ENCODE measurements at regions not wholly inside any gene's neighbourhood (a gene's known extent, or its start where the extent isn't known, plus 50 kb on each side); places are given as distances from the start of the nearest gene placed in this dataset.
A peak's percentile ranks its signal among the peaks of the same experiment; 100 is the strongest.

DNA sequence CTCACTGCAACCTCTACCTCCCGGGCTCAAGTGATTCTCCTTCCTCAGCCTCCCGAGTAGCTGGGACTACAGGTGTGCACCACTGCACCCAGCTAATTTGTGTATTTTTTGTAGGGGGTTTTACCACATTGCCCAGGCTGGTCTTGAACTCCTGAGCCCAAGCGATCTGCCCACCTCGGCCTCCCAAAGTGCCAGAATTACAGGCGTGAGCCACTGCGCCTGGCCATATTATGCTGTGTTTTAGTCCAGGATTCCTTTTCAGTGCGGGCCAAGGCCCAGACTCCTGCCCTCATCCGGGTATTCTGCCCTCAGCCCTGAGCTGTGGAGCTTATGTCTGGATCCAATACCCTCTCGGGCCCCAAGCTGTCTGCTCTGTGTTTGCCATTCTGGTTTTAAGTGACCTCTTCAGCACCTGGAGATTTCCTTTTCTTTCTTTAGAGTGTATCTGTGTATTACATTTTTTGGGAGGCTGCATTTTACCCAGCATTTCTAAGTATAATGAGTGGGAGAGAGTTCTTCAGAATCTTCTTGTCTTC is 114.9 kb downstream of the BUB3 start:
- TF ChIP-seq, protein P1, sequence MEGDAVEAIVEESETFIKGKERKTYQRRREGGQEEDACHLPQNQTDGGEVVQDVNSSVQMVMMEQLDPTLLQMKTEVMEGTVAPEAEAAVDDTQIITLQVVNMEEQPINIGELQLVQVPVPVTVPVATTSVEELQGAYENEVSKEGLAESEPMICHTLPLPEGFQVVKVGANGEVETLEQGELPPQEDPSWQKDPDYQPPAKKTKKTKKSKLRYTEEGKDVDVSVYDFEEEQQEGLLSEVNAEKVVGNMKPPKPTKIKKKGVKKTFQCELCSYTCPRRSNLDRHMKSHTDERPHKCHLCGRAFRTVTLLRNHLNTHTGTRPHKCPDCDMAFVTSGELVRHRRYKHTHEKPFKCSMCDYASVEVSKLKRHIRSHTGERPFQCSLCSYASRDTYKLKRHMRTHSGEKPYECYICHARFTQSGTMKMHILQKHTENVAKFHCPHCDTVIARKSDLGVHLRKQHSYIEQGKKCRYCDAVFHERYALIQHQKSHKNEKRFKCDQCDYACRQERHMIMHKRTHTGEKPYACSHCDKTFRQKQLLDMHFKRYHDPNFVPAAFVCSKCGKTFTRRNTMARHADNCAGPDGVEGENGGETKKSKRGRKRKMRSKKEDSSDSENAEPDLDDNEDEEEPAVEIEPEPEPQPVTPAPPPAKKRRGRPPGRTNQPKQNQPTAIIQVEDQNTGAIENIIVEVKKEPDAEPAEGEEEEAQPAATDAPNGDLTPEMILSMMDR (IDR thresholded peaks at IDR 0.05; ENCODE audit: control insufficient read depth, insufficient read depth, low read depth, low read length, missing control alignments): no peak
- no peak overlapping the region for H3K4me3 ChIP-seq (ENCODE audit: control insufficient read depth, low read depth, low read length)
- DNase-seq (ENCODE audit: low read depth): no peak

DNA sequence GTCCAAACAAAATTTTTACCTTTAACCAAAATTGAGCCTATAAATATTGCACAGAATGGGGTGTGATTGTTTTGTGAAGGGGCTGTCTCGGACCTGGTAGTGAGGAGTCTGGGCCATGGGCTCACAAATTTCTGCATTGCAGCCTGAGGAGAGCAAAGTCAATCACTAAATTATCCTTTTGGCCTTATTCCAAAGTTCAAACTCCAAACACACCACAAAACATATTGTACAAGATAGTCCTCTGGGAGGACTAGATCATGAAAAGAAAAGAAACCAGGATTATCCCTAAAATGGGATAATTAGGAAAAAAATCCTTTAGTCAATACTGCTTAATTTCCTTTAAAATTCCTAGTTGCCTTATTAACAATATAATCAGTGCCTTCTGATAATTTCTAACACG is 115.5 kb downstream of the BUB3 start:
- DNase-seq (ENCODE audit: low read depth): no peak
- TF ChIP-seq, protein P1 (IDR thresholded peaks at IDR 0.05; ENCODE audit: control insufficient read depth, insufficient read depth, low read depth, low read length, missing control alignments): no peak
- no peak overlapping the region for H3K4me3 ChIP-seq (ENCODE audit: control insufficient read depth, low read depth, low read length)

DNA sequence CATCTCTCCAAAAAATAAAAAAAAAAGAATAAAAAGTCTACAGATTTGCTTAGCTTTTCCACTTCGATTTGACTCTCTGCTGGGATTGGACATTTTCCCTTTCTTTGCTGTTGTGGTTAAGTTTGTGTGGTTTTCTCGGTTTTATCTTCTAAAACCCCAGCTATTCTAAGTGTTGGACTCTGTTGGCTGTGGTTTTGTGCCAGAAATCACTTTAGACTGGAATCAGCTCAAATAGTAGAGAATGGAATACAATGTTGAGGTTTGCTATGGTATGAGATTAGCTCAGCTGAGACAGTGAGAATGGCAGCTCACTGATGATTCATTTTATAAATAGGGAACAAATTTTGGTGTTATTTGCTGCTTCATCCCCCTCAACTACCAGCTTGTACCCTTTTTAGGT is 116.0 kb downstream of the BUB3 start:
- no peak overlapping the region for H3K4me3 ChIP-seq (ENCODE audit: control insufficient read depth, low read depth, low read length)
- DNase-seq (ENCODE audit: low read depth): peak; percentile 37
- TF ChIP-seq, protein P1 (IDR thresholded peaks at IDR 0.05; ENCODE audit: control insufficient read depth, insufficient read depth, low read depth, low read length, missing control alignments): no peak

DNA sequence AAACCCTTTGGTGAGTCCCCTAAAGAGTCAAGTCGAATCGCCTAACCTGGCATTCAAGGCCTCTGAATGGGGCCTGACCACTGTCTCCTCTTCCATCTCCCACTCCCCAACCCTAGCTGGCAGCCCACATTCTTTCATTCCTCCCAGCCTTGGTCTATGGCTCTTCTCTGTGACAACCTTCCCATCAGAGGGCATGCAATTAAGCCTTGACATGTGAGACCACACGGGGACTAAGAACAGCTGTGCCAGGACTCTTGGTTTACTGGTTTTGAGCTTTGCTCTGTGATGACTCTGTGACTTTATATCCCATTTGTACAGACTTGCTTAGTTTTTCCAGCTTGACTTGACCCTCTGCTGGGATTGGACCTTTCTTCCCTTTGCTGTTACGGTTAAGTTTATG is 116.6 kb downstream of the BUB3 start:
- no peak overlapping the region for H3K4me3 ChIP-seq (ENCODE audit: control insufficient read depth, low read depth, low read length)
- no peak for DNase-seq (ENCODE audit: low read depth)
- TF ChIP-seq, protein P1 (IDR thresholded peaks at IDR 0.05; ENCODE audit: control insufficient read depth, insufficient read depth, low read depth, low read length, missing control alignments): no peak

DNA sequence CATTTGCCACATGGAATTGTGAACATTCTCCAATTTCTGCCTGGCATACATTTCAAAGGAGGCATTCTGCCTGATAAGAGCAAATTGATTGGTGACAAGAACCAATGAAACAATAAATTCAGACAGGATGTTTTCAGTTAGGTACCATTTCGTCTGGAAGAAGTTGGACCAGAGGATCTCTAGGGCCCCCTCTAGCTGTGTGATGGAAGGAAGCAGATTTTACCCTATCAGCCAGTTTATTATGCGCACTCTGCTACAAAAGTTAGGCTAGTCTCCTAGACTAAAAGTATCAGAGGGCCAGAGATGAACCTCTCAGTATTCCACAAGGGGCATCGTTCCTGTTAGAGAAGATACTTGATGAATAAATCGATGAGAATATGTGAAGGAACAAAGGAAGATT is 118.0 kb downstream of the BUB3 start:
- no peak for DNase-seq (ENCODE audit: low read depth)
- no peak overlapping the region for H3K4me3 ChIP-seq (ENCODE audit: control insufficient read depth, low read depth, low read length)
- TF ChIP-seq, protein P1 (IDR thresholded peaks at IDR 0.05; ENCODE audit: control insufficient read depth, insufficient read depth, low read depth, low read length, missing control alignments): peak; percentile 18

DNA sequence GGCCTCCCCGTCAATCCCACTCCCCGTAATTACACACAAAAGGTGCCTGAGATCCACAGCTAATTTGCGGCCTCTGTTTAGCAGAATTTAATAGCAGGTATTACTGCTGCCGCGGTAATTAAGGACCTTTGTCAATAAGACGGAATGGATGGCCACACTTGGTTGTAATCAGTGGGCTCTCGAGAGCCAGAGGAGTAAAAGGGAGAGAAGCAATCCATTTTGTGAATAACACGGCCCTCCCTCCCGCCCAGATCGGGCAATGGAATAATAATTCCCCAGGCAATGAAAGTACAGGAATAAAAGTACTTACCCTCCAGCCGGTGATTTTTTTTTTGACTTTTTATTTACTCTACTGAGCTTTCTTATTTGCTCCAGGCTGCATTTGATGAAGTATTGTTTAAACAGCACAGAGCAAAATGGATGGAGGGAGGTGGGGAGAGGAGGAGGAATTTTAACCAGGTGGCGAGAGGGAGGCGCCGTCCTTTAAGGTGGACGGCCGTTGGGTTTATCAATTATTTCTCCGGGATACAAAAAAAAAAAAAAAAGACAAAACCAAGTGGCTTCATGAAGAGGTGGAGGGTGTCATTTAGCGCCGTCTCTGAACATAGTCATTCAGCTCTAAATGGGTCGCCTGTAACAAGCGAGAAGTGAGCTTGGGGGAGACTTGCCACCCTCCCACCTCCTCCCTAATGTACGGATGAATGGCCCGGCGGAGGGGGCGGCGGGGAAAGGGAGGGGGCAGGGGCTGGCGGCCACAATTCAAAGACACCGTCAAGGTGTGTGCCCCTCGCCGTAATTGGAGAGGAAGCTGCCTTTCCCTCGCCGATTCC is 120.3 kb downstream of the BUB3 start:
- no peak overlapping the region for H3K4me3 ChIP-seq (ENCODE audit: control insufficient read depth, low read depth, low read length)
- no peak for DNase-seq (ENCODE audit: low read depth)
- TF ChIP-seq, protein P1 (IDR thresholded peaks at IDR 0.05; ENCODE audit: control insufficient read depth, insufficient read depth, low read depth, low read length, missing control alignments): no peak
